Panc1 (cell line): ENCODE measurements at regions not wholly inside any gene's neighbourhood (a gene's known extent, or its start where the extent isn't known, plus 50 kb on each side); places are given as distances from the start of the nearest gene placed in this dataset.

ENCODE experiments used
- ATAC-seq: fragments of 200-7000 bp; cut with Tn5 transposase; 2 replicates; pipeline ENCODE4 v1.9.1; 2020; ENCODE audit warnings: mild to moderate bottlenecking, moderate library complexity
- BruUV-seq: library from RNA; stranded (reverse); fragments of 400-500 nt; replicated peaks from 2 replicates; lab custom pipeline; 2021; lab: Mats Ljungman, UMichigan
- CTCF ChIA-PET: fragments of 300-600 bp; sonication (Branson Sonifier 250); formaldehyde crosslinking; loops from one replicate; lab custom pipeline; 2022; ENCODE audit warnings: antibody characterized with exemption; lab: Charles Lee
- POLR2A ChIA-PET: fragments of 300-600 bp; sonication (Branson Sonifier 250); formaldehyde crosslinking; loops from one replicate; lab custom pipeline; 2022; ENCODE audit warnings: antibody characterized with exemption; lab: Charles Lee
- DNase-seq: peaks from one replicate; pipeline ENCODE4 v3.0.0-alpha.2; 2010; ENCODE audit warnings: low read depth, low spot score
- H3K27ac ChIP-seq: 2 replicates; pipeline ENCODE4 v1.5.1; 2011; ENCODE audit warnings: mild to moderate bottlenecking, low read length, inconsistent platforms
- H3K27me3 ChIP-seq: fragments of 200-500 bp; sonication (Bioruptor generic); 2 replicates; pipeline ENCODE4 v1.6.0; 2014; ENCODE audit warnings: low read length, inconsistent platforms; ENCODE audit not compliant: control insufficient read depth, insufficient read depth
- H3K36me3 ChIP-seq: fragments of 200-500 bp; sonication (Bioruptor generic); 2 replicates; pipeline ENCODE4 v1.5.1; 2014; ENCODE audit warnings: inconsistent platforms, mild to moderate bottlenecking, low read length, moderate library complexity; ENCODE audit not compliant: control insufficient read depth, insufficient read depth
- H3K4me1 ChIP-seq: 2 replicates; pipeline ENCODE4 v1.5.1; 2011; ENCODE audit warnings: inconsistent platforms, mild to moderate bottlenecking, low read length, moderate library complexity; ENCODE audit not compliant: control insufficient read depth, insufficient read depth
- H3K4me3 ChIP-seq, 2 experiments: 2 replicates each; pipeline ENCODE4 v1.5.1; 2011 to 2012; ENCODE audit warnings: low read depth in 2 of 2, low read length in 2 of 2, mild to moderate bottlenecking in 2 of 2, inconsistent platforms in 1 of 2, moderate library complexity in 1 of 2
- H3K9me3 ChIP-seq: fragments of 200-500 bp; sonication (Bioruptor generic); 2 replicates; pipeline ENCODE4 v1.5.1; 2014; ENCODE audit warnings: low read depth, mild to moderate bottlenecking, inconsistent platforms, low read length, moderate library complexity; ENCODE audit not compliant: control insufficient read depth, insufficient read depth
- CTCF ChIP-seq: fragments of 450-650 bp; IDR thresholded peaks from 2 replicates; pipeline ENCODE4 v1.5.1; 2017; ENCODE audit warnings: mild to moderate bottlenecking
- POLR2AphosphoS5 ChIP-seq: IDR thresholded peaks from 2 replicates; pipeline ENCODE4 v1.6.1; 2012; ENCODE audit warnings: mild to moderate bottlenecking, low read depth, low read length, moderate library complexity
- REST ChIP-seq, 2 experiments: IDR thresholded peaks; 2 replicates each; pipeline ENCODE4 v1.6.1; 2011 to 2012; ENCODE audit warnings: low read depth in 2 of 2, control low read depth in 1 of 2, low read length in 1 of 2, mild to moderate bottlenecking in 1 of 2, moderate library complexity in 1 of 2; ENCODE audit not compliant: insufficient read depth in 1 of 2
- SIN3A ChIP-seq: IDR thresholded peaks from 2 replicates; pipeline ENCODE4 v1.6.1; 2012; ENCODE audit warnings: low read depth, mild to moderate bottlenecking, low read length, moderate library complexity, borderline replicate concordance; ENCODE audit not compliant: insufficient read depth
- TCF7L2 ChIP-seq: IDR thresholded peaks from 2 replicates; pipeline ENCODE4 v1.6.1; 2011; ENCODE audit warnings: mild to moderate bottlenecking, low read depth, low read length, inconsistent platforms
- in situ Hi-C: cut with HindIII; loops from 2 replicates; pipeline ENCODE4 v1.10.0; 2016; ENCODE audit warnings: low sequenced_read_pairs, low pct_unique_long_range_greater_than_20kb
- intact Hi-C: fragments of 100-400 bp; cut with micrococcal nuclease; formaldehyde crosslinking; loops from one replicate; pipeline ENCODE4 v1.10.0; 2022; ENCODE audit not compliant: unreplicated experiment

GRCh38 chr20:4457566-4458543 is 208.8 kb upstream of the ADRA1D start:
- DNase-seq = no peak
- no peaks in the 10 kb centered on the region for H3K4me1 ChIP-seq
- no peak overlapping the region for H3K27ac ChIP-seq
- ChIA-PET POLR2A (interaction anchor here (0.5 kb wide), 1 partner anchor 36 kb away, joined by 3 read pairs; no protein-coding TSS in a partner anchor), CTCF (no interaction called here)
- no peak for ATAC-seq
- BruUV-seq = no TSS peak
- intact Hi-C loops (no loop called here), in situ Hi-C loops (no loop called here)
- no peak overlapping the region for H3K4me3 ChIP-seq
- no peaks in the 10 kb centered on the region for H3K27me3 ChIP-seq
- no peaks in the 10 kb centered on the region for H3K9me3 ChIP-seq
- no peaks in the 10 kb centered on the region for H3K36me3 ChIP-seq
- no peak for TF ChIP-seq POLR2AphosphoS5
- TF ChIP-seq CTCF = no peak
- TF ChIP-seq SIN3A = no peak
- no peak for TF ChIP-seq REST (IDR thresholded peaks at IDR 0.05; ENCODE audit: insufficient read depth in 1 of 2, low read depth in 2 of 2, low read length in 1 of 2)
- TF ChIP-seq TCF7L2 = no peak

GRCh38 chr20:4455996-4456395 is 206.9 kb upstream of the ADRA1D start:
- no peak for ATAC-seq
- ChIA-PET POLR2A (no interaction called here), CTCF (no interaction called here)
- H3K36me3 ChIP-seq = no peaks in the 10 kb centered on the region
- no TSS peak for BruUV-seq
- in situ Hi-C loops = no loop called here
- no peak for TF ChIP-seq SIN3A
- TF ChIP-seq TCF7L2 = no peak
- TF ChIP-seq POLR2AphosphoS5 = no peak
- no peak for TF ChIP-seq CTCF
- TF ChIP-seq REST (IDR thresholded peaks at IDR 0.05; ENCODE audit: insufficient read depth in 1 of 2, low read depth in 2 of 2, low read length in 1 of 2) = no peak
- no peaks in the 10 kb centered on the region for H3K4me1 ChIP-seq
- no peak overlapping the region for H3K4me3 ChIP-seq
- H3K27ac ChIP-seq = no peak overlapping the region
- no peak for DNase-seq
- intact Hi-C loops = no loop called here
- no peaks in the 10 kb centered on the region for H3K9me3 ChIP-seq
- no peaks in the 10 kb centered on the region for H3K27me3 ChIP-seq
